Sigmoid colon (tissue), 4 donors: ENCODE measurements at regions not wholly inside any gene's neighbourhood (a gene's known extent, or its start where the extent isn't known, plus 50 kb on each side); places are given as distances from the start of the nearest gene placed in this dataset.

ENCODE experiments used
- CTCF ChIP-seq, 4 experiments: fragments of 450-650 bp in 3 of 4; fragments of 200-600 bp in 1 of 4; IDR thresholded peaks; one replicate each; pipeline ENCODE4 v1.5.1; 2016 to 2019; ENCODE audit warnings: antibody characterized with exemption in 4 of 4, mild to moderate bottlenecking in 3 of 4, moderate library complexity in 2 of 4
- EP300 ChIP-seq, 4 donors: sonication (generic); formaldehyde crosslinking; IDR thresholded peaks; one replicate each; pipeline ENCODE4 v1.6.1; 2017; ENCODE audit warnings: antibody characterized with exemption in 4 of 4
- POLR2A ChIP-seq, 2 donors: fragments of 450-650 bp; IDR thresholded peaks; one replicate each; pipeline ENCODE4 v1.6.1; 2016; ENCODE audit warnings: antibody characterized with exemption in 2 of 2, mild to moderate bottlenecking in 2 of 2, moderate library complexity in 2 of 2

- no peak for TF ChIP-seq CTCF (IDR thresholded peaks at IDR 0.05)
- TF ChIP-seq POLR2A (IDR thresholded peaks at IDR 0.05): no peak
- TF ChIP-seq EP300 (IDR thresholded peaks at IDR 0.05): no peak
These were observed 86.9 kb upstream of the PLCL2 start for GRCh38 chr3:16797831-16798230.
